NCI-H1092 (cell line): ENCODE measurements at regions not wholly inside any gene's neighbourhood (a gene's known extent, or its start where the extent isn't known, plus 50 kb on each side); places are given as distances from the start of the nearest gene placed in this dataset.
"Not testable (repeated sequence)": the region's sequence is repeated elsewhere in the genome, so short reads cannot be mapped to it uniquely, and the experiment has no call there.

Source experiments
- DNase-seq: peaks from one replicate; lab custom pipeline; 2025; lab: John Stamatoyannopoulos, UW

- no peak for DNase-seq
These were observed 414.0 kb upstream of the KLHL29 start for GRCh38 chr2:22970991-22971390.

GRCh38 chr2:22981785-22982184 is 403.2 kb upstream of the KLHL29 start:
- DNase-seq = no peak

GRCh38 chr2:22984152-22984551 is 400.8 kb upstream of the KLHL29 start:
- not testable (repeated sequence) for DNase-seq

GRCh38 chr2:22990246-22990645 is 394.7 kb upstream of the KLHL29 start:
- DNase-seq = no peak

- no peak for DNase-seq
These were observed 393.1 kb upstream of the KLHL29 start for GRCh38 chr2:22991844-22992243.

GRCh38 chr2:22992441-22992840 is 392.5 kb upstream of the KLHL29 start:
- DNase-seq = no peak

- no peak for DNase-seq
These were observed 391.7 kb upstream of the KLHL29 start for GRCh38 chr2:22993250-22993649.

- no peak for DNase-seq
These were observed 389.4 kb upstream of the KLHL29 start for GRCh38 chr2:22995576-22995975.

- DNase-seq = no peak
These were observed 388.1 kb upstream of the KLHL29 start for GRCh38 chr2:22996911-22997310.

GRCh38 chr2:22998359-22998758 is 386.6 kb upstream of the KLHL29 start:
- no peak for DNase-seq

GRCh38 chr2:22999951-23000350 is 385.0 kb upstream of the KLHL29 start:
- no peak for DNase-seq

GRCh38 chr2:23002234-23002633 is 382.7 kb upstream of the KLHL29 start:
- no peak for DNase-seq

- DNase-seq = no peak
These were observed 379.5 kb upstream of the KLHL29 start for GRCh38 chr2:23005469-23005868.

- no peak for DNase-seq
These were observed 377.2 kb upstream of the KLHL29 start for GRCh38 chr2:23007631-23008235.

- DNase-seq = no peak
These were observed 376.5 kb upstream of the KLHL29 start for GRCh38 chr2:23008440-23008839.

- DNase-seq = no peak
These were observed 376.0 kb upstream of the KLHL29 start for GRCh38 chr2:23008951-23009350.

GRCh38 chr2:23009545-23010149 is 375.3 kb upstream of the KLHL29 start:
- no peak for DNase-seq

- no peak for DNase-seq
These were observed 372.5 kb upstream of the KLHL29 start for GRCh38 chr2:23012499-23012898.

- no peak for DNase-seq
These were observed 369.3 kb upstream of the KLHL29 start for GRCh38 chr2:23015651-23016200.

- no peak for DNase-seq
These were observed 365.5 kb upstream of the KLHL29 start for GRCh38 chr2:23019476-23019875.

- no peak for DNase-seq
These were observed 364.3 kb upstream of the KLHL29 start for GRCh38 chr2:23020659-23021058.

GRCh38 chr2:23021311-23022120 is 363.5 kb upstream of the KLHL29 start:
- DNase-seq = no peak

GRCh38 chr2:23023722-23024121 is 361.3 kb upstream of the KLHL29 start:
- DNase-seq = no peak
